ENCODE measurements at regions not wholly inside any gene's neighbourhood (a gene's known extent, or its start where the extent isn't known, plus 50 kb on each side); places are given as distances from the start of the nearest gene placed in this dataset.

- TF ChIP-seq CTCF (IDR thresholded peaks at IDR 0.05): no peak
- Histone ChIP-seq H3K4me3 (no peak overlapping the region), H3K36me3 (no peaks in the 10 kb centered on the region), H3K27me3 (no peaks in the 10 kb centered on the region), H3K9me3 (no peaks in the 10 kb centered on the region), H3K27ac (no peak overlapping the region), H3K4me1 (peaks cover 0 to 4% (median 0%) of the 10 kb centered on the region in 4 donors)
- intact Hi-C loops (cut with DNase I; ENCODE audit: low total_unique reads): no loop called here
- DNase-seq: no peak
These were observed 580.8 kb downstream of the ACTL7B start for GRCh38 chr9:108274971-108275370.

GRCh38 chr9:108273988-108274387 lies 581.8 kb downstream of the ACTL7B start:
- H3K27ac ChIP-seq: no peak overlapping the region
- intact Hi-C loops (cut with DNase I; ENCODE audit: low total_unique reads): no loop called here
- no peaks in the 10 kb centered on the region for H3K9me3 ChIP-seq
- H3K4me3 ChIP-seq: no peak overlapping the region
- no peaks in the 10 kb centered on the region for H3K36me3 ChIP-seq
- H3K4me1 ChIP-seq: peaks cover 0 to 4% (median 0%) of the 10 kb centered on the region in 4 donors
- TF ChIP-seq CTCF (IDR thresholded peaks at IDR 0.05): no peak
- no peak for DNase-seq
- no peaks in the 10 kb centered on the region for H3K27me3 ChIP-seq

GRCh38 chr9:108272349-108272899 lies 583.4 kb downstream of the ACTL7B start:
- Histone ChIP-seq H3K4me1 (peaks cover 0 to 4% (median 0%) of the 10 kb centered on the region in 4 donors), H3K9me3 (no peaks in the 10 kb centered on the region), H3K36me3 (no peaks in the 10 kb centered on the region), H3K27me3 (no peaks in the 10 kb centered on the region), H3K4me3 (no peak overlapping the region), H3K27ac (no peak overlapping the region)
- DNase-seq: peak in 1 of 2 donors; percentile 51
- peak; percentile 13 to 35 for TF ChIP-seq CTCF (IDR thresholded peaks at IDR 0.05)
- intact Hi-C loops (cut with DNase I; ENCODE audit: low total_unique reads): no loop called here

- Histone ChIP-seq H3K9me3 (no peaks in the 10 kb centered on the region), H3K27me3 (no peaks in the 10 kb centered on the region), H3K36me3 (no peaks in the 10 kb centered on the region), H3K4me3 (no peak overlapping the region), H3K4me1 (peaks cover 0 to 4% (median 0%) of the 10 kb centered on the region in 4 donors), H3K27ac (no peak overlapping the region)
- TF ChIP-seq CTCF (IDR thresholded peaks at IDR 0.05): no peak
- no peak for DNase-seq
- intact Hi-C loops (cut with DNase I; ENCODE audit: low total_unique reads): no loop called here
These were observed 584.0 kb downstream of the ACTL7B start for GRCh38 chr9:108271646-108272348.

- Histone ChIP-seq H3K9me3 (no peaks in the 10 kb centered on the region), H3K27me3 (no peaks in the 10 kb centered on the region), H3K4me1 (peaks cover 0 to 4% (median 0%) of the 10 kb centered on the region in 4 donors), H3K36me3 (no peaks in the 10 kb centered on the region), H3K27ac (no peak overlapping the region), H3K4me3 (no peak overlapping the region)
- no peak for TF ChIP-seq CTCF (IDR thresholded peaks at IDR 0.05)
- intact Hi-C loops (cut with DNase I; ENCODE audit: low total_unique reads): no loop called here
- DNase-seq: no peak
These were observed 584.5 kb downstream of the ACTL7B start for GRCh38 chr9:108271236-108271635.
